IPS-20b (cell line): ENCODE measurements at regions not wholly inside any gene's neighbourhood (a gene's known extent, or its start where the extent isn't known, plus 50 kb on each side); places are given as distances from the start of the nearest gene placed in this dataset.

Experiments
- H3K27ac ChIP-seq: one replicate; pipeline ENCODE4 v1.5.1; 2013; ENCODE audit warnings: low read length
- H3K27me3 ChIP-seq: 2 replicates; pipeline ENCODE4 v1.6.1; 2013; ENCODE audit warnings: mild to moderate bottlenecking, low read length, inconsistent platforms; ENCODE audit not compliant: insufficient read depth
- H3K36me3 ChIP-seq: 2 replicates; pipeline ENCODE4 v1.6.1; 2013; ENCODE audit warnings: low read depth, mild to moderate bottlenecking, inconsistent platforms, low read length, moderate library complexity; ENCODE audit not compliant: insufficient read depth
- H3K4me1 ChIP-seq: 2 replicates; pipeline ENCODE4 v1.6.1; 2013; ENCODE audit warnings: mild to moderate bottlenecking, control low read depth, inconsistent platforms, low read length, moderate library complexity; ENCODE audit not compliant: insufficient read depth
- H3K4me3 ChIP-seq: 2 replicates; pipeline ENCODE4 v1.5.1; 2013; ENCODE audit warnings: mild to moderate bottlenecking, low read length, inconsistent platforms
- H3K9ac ChIP-seq: 2 replicates; pipeline ENCODE4 v1.6.1; 2013; ENCODE audit warnings: low read depth, mild to moderate bottlenecking, inconsistent platforms, low read length, moderate library complexity
- H3K9me3 ChIP-seq: 2 replicates; pipeline ENCODE4 v1.6.1; 2013; ENCODE audit warnings: mild to moderate bottlenecking, low read depth, low read length, inconsistent platforms; ENCODE audit not compliant: insufficient read depth

GRCh38 chr12:84660139-84660538 lies 252.5 kb downstream of the SLC6A15 start:
- Histone ChIP-seq H3K36me3 (no peaks in the 10 kb centered on the region), H3K27ac (no peak overlapping the region), H3K27me3 (no peaks in the 10 kb centered on the region), H3K9ac (no peak overlapping the region), H3K9me3 (no peaks in the 10 kb centered on the region), H3K4me3 (no peak overlapping the region), H3K4me1 (no peaks in the 10 kb centered on the region)

DNA sequence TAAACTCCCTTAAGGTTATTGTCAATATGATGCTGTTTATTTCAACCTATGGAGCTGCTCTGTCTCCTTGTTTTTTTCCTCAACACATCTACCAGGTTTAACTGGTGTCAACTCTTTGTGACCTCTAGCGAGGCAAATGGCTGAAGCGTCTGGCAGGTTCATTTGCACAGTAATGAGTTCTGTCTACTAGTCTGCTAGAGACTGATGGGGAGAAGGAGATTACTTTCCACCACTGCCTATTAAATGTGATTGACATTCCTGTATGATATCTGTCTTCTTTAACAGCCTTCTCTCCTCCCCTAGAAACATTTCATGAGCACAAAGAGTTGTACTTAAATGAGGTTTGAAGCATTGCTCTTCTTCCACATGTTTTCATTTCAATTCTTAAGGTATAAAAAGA lies 253.7 kb downstream of the SLC6A15 start:
- H3K9me3 ChIP-seq: no peaks in the 10 kb centered on the region
- H3K27me3 ChIP-seq: no peaks in the 10 kb centered on the region
- no peak overlapping the region for H3K4me3 ChIP-seq
- H3K36me3 ChIP-seq: no peaks in the 10 kb centered on the region
- no peak overlapping the region for H3K27ac ChIP-seq
- H3K9ac ChIP-seq: no peak overlapping the region
- H3K4me1 ChIP-seq: no peaks in the 10 kb centered on the region

DNA sequence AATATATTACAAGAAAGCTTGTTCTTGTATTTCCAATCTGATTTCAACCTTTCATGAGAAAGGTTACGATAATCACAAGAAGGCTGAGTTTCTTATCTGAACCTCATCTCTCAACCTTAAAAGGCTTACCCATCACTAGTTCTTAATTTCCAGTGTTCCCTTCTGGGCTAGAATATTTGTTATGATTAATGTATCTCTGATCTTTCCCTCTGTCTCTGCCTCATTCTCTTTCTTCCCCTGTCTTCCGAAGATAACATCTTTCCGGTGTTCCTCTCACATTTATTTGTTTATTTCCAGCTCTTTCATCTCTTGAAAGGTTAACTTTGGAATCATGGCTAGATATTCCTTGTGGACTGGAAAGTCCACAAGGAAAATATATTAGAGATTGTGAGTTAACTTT lies 255.9 kb downstream of the SLC6A15 start:
- Histone ChIP-seq H3K4me3 (no peak overlapping the region), H3K36me3 (no peaks in the 10 kb centered on the region), H3K9me3 (no peaks in the 10 kb centered on the region), H3K4me1 (no peaks in the 10 kb centered on the region), H3K9ac (no peak overlapping the region), H3K27ac (no peak overlapping the region), H3K27me3 (no peaks in the 10 kb centered on the region)

GRCh38 chr12:84653482-84653881 lies 259.1 kb downstream of the SLC6A15 start:
- Histone ChIP-seq H3K9me3 (no peaks in the 10 kb centered on the region), H3K9ac (no peak overlapping the region), H3K27ac (no peak overlapping the region), H3K36me3 (no peaks in the 10 kb centered on the region), H3K4me1 (no peaks in the 10 kb centered on the region), H3K27me3 (no peaks in the 10 kb centered on the region), H3K4me3 (no peak overlapping the region)

- Histone ChIP-seq H3K27ac (no peak overlapping the region), H3K36me3 (no peaks in the 10 kb centered on the region), H3K4me3 (no peak overlapping the region), H3K9ac (no peak overlapping the region), H3K9me3 (no peaks in the 10 kb centered on the region), H3K27me3 (no peaks in the 10 kb centered on the region), H3K4me1 (no peaks in the 10 kb centered on the region)
Observed at GRCh38 chr12:84648425-84648824, 264.2 kb downstream of the SLC6A15 start.

- Histone ChIP-seq H3K36me3 (no peaks in the 10 kb centered on the region), H3K4me3 (no peak overlapping the region), H3K4me1 (no peaks in the 10 kb centered on the region), H3K27me3 (no peaks in the 10 kb centered on the region), H3K9ac (no peak overlapping the region), H3K9me3 (no peaks in the 10 kb centered on the region), H3K27ac (no peak overlapping the region)
Observed at GRCh38 chr12:84644908-84645307, 267.7 kb downstream of the SLC6A15 start.

GRCh38 chr12:84643993-84644392 lies 268.6 kb downstream of the SLC6A15 start:
- Histone ChIP-seq H3K4me1 (no peaks in the 10 kb centered on the region), H3K9me3 (no peaks in the 10 kb centered on the region)

GRCh38 chr12:84641940-84642545 lies 270.6 kb downstream of the SLC6A15 start:
- Histone ChIP-seq H3K4me1 (peaks cover 3% of the 10 kb centered on the region; the same call in 1 of the 2 replicates), H3K9ac (no peak overlapping the region), H3K27me3 (no peaks in the 10 kb centered on the region), H3K9me3 (no peaks in the 10 kb centered on the region), H3K27ac (no peak overlapping the region), H3K4me3 (no peak overlapping the region), H3K36me3 (no peaks in the 10 kb centered on the region)

More at GRCh38 chr12:84643993-84644392, 268.6 kb downstream of the SLC6A15 start:
- Histone ChIP-seq H3K36me3 (no peaks in the 10 kb centered on the region), H3K27ac (no peak overlapping the region), H3K9ac (no peak overlapping the region), H3K27me3 (no peaks in the 10 kb centered on the region), H3K4me3 (no peak overlapping the region)

- H3K9me3 ChIP-seq: no peaks in the 10 kb centered on the region
- no peaks in the 10 kb centered on the region for H3K36me3 ChIP-seq
- H3K4me3 ChIP-seq: no peak overlapping the region
- no peak overlapping the region for H3K9ac ChIP-seq
- H3K4me1 ChIP-seq: peaks cover 3% of the 10 kb centered on the region; the same call in 1 of the 2 replicates
- no peak overlapping the region for H3K27ac ChIP-seq
- no peaks in the 10 kb centered on the region for H3K27me3 ChIP-seq
Observed at GRCh38 chr12:84638811-84639368, 273.7 kb downstream of the SLC6A15 start.

DNA sequence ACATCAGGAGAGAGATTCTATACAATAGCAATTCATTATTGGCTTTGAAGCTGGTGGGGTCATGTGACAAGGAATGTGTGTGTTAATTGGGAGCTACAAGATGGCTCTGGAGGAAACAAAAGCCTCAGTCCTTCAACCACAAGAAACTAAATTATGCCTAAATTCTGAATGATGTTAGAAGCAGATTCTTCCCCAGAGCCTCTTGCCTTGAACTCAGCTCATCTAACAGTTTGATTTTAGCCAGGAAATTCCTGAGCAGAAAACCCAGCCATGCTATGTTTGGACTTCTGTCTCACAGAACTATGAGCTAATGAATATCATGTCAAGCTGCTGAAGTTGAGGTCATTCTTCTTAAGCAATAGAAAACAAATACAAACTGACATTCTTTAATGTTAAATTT lies 274.7 kb downstream of the SLC6A15 start:
- Histone ChIP-seq H3K27me3 (no peaks in the 10 kb centered on the region), H3K36me3 (no peaks in the 10 kb centered on the region), H3K27ac (no peak overlapping the region), H3K4me1 (peaks cover 3% of the 10 kb centered on the region; the same call in 1 of the 2 replicates), H3K9me3 (no peaks in the 10 kb centered on the region), H3K4me3 (no peak overlapping the region), H3K9ac (no peak overlapping the region)

GRCh38 chr12:84636801-84637290 lies 275.8 kb downstream of the SLC6A15 start:
- Histone ChIP-seq H3K4me3 (no peak overlapping the region), H3K27ac (no peak overlapping the region), H3K9me3 (no peaks in the 10 kb centered on the region), H3K27me3 (no peaks in the 10 kb centered on the region), H3K36me3 (no peaks in the 10 kb centered on the region), H3K9ac (no peak overlapping the region), H3K4me1 (peaks cover 3% of the 10 kb centered on the region; the same call in 1 of the 2 replicates)

DNA sequence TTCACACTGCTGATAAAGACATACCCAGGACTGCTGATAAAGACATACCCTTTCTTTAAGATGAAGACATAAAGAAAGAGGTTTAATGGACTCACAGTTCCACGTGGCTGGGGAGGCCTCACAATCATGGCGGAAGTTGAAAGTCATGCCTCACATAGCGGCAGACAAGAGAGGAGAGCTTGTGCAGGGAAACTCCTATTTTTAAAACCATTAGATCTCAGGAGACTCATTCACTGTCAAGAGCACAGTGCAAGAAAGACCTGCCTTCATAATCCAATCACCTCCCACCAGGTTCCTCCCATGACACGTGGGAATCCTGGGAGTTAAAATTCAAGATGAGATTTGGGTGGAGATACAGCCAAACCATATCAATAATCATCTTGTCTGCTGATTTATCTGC lies 278.1 kb downstream of the SLC6A15 start:
- H3K9me3 ChIP-seq: no peaks in the 10 kb centered on the region
- no peak overlapping the region for H3K9ac ChIP-seq
- no peaks in the 10 kb centered on the region for H3K36me3 ChIP-seq
- H3K27me3 ChIP-seq: no peaks in the 10 kb centered on the region
- H3K4me1 ChIP-seq: peaks cover 3% of the 10 kb centered on the region; the same call in 1 of the 2 replicates
- no peak overlapping the region for H3K27ac ChIP-seq
- no peak overlapping the region for H3K4me3 ChIP-seq
